ENCODE measurements at regions not wholly inside any gene's neighbourhood (a gene's known extent, or its start where the extent isn't known, plus 50 kb on each side); places are given as distances from the start of the nearest gene placed in this dataset.

DNA sequence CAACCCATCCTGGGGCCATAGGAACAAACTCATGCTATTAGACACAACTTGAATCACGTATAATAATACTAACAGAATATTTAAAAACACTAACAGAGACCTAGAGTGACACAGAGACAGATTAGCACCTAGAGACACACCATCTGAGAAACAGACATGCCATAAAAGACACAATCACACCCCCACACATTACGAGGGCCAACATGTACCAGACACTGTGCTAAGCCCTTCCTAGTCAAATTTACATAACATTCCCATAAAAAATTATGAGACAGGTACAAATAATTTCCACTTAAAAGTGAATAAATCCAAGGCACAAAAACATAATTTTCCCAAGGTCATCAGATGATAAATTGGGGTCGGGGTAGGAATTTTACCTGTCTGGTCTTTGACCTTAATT lies 141.1 kb upstream of the PRSS16 start:
- no peak for DNase-seq (ENCODE audit: low spot score)

DNA sequence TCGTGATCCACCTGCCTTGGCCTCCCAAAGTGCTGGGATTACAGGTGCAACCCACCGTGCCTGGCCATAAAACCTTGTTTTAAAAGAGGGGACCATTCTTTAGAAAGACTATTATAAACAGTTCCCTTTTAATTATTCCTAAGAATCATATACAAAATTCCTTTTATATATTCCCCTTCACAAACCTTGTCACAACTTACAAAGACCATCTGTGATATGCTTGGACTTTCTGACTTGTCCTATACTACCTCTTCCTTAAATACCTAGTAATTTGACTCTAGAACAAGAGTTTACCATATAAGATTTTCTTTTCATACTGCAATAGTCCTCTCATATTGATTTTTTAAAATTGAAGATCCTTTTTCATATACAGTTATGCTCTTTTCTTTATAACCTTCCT lies 135.8 kb upstream of the PRSS16 start:
- DNase-seq (ENCODE audit: low spot score) = no peak

DNA sequence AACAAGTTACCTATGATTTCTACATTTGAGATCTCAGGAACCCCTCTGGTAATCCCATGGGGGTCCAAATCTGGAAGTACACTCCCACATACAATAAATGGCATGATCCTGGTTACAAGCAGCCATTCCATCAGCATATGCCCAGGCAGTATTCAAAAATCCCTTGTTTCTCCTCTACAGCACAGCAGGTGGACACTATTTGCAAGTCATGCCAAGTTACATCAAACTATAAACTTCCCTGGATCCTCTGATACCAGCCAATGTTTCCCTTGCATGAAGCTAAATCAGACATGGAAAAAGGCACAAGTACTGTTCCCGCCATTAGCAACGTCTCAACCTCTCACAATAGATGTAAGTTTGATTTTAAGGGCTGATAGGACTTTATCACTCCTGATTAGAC lies 134.5 kb upstream of the PRSS16 start:
- no peak for DNase-seq (ENCODE audit: low spot score)

DNA sequence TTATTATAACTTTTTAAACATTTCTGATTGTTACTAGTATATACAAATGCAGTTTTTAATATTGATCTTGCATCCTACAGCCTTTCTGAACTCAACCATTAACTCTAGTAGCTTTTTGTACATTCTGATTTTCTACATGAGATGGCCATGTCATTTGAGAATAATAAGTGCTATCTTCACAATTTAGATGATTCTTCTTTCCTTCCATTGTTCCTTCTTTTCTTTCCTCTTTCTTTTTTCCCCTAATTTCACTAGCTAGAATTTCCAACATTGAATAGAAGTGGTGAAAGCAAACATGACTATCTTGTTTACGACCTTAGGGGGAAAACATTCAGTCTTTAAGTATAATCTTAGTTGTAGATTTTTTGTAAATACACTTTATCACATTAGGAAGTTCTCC lies 128.2 kb upstream of the PRSS16 start:
- no peak for DNase-seq (ENCODE audit: low spot score)

DNA sequence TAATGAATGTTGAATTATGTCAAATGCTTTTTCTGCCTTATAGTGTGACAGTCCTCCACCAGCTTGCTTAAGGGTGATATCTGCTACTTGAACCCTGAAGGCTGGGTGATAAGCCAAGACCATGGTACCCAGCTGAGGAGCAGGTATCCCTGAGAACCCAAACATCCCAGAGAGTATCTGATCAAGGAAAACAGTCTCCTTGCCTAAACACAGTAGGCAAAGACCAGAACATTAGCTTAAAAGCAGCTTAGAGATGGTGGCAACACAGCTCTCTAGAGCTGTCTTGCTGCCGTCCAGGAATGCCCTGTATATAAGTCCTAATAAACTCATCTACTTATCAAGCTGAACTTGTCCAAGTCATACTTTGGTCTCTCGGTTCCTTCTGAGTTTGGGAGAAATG lies 127.7 kb upstream of the PRSS16 start:
- no peak for DNase-seq (ENCODE audit: low spot score)

DNA sequence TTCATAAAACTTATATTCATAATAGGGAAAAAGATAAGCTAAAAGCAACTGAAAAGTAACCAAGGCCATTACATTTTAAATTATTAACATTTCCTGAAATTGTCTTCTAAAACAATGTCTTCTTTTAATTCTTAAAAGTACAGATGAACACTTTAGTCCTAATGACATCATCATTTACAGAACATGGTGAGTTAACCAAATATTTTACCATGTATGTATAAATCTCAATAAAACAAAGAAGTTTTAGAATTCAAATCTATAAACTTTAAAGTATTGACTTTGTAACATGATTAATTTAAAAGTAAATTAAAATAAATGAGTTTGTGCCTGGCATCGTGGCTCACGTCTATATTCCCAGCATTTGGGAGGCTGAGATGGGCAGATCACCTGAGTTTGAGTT lies 125.9 kb upstream of the PRSS16 start:
- no peak for DNase-seq (ENCODE audit: low spot score)

DNA sequence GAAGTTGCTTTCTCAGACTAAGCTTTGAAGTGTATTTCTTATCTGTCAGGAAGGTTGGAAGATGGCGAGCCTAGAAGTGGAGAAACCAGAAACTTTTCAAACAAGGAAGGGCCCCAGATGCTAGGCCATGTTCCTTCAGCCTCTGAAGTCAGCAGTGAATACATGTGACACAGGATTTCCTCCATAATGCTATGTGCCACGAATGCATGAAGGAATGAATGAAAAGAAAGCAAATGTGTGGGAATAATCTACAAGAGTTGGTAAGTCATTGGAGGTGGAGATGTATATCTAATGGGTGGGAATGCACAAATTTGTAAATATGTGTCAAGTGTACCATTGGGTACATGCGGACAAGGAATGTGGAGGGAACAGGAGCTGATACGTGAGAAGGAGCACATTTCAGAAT lies 123.2 kb upstream of the PRSS16 start:
- DNase-seq (ENCODE audit: low spot score) = no peak

DNA sequence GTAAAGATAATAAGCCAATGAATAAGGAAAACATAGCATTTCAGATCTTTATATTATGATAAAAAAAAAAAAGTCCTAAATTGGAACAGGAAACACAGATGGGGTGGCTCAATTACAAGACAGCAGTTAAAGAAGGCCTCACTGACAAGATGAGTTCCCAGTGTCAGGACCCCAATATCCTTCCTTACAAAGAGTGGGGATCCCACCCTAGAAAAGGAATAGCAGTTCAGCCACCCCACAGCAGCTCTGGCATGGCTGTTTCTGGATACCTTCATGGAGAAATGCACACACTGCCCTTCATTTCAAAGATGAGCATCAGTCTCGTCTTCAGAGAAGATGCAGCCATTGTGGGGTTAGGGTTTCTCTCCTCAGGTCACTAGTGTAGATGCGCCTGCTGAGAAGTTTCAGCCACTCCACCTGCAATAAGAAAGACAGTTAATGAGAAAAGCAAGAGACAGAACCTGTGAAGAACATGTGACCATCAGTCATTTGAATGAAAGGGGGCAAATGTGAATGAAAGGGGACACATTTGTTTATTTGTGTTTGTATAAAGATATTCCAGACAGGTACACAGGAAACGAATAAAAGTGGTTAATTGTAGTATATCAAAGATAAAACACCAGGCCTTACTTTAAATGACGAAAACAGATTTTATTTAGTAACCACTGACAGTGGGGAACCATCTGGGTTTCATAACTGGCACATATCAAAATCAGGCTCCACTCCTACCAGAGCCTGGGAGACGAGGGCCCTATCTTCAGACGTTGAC lies 121.3 kb upstream of the PRSS16 start:
- DNase-seq (ENCODE audit: low spot score) = peak; percentile 28

DNA sequence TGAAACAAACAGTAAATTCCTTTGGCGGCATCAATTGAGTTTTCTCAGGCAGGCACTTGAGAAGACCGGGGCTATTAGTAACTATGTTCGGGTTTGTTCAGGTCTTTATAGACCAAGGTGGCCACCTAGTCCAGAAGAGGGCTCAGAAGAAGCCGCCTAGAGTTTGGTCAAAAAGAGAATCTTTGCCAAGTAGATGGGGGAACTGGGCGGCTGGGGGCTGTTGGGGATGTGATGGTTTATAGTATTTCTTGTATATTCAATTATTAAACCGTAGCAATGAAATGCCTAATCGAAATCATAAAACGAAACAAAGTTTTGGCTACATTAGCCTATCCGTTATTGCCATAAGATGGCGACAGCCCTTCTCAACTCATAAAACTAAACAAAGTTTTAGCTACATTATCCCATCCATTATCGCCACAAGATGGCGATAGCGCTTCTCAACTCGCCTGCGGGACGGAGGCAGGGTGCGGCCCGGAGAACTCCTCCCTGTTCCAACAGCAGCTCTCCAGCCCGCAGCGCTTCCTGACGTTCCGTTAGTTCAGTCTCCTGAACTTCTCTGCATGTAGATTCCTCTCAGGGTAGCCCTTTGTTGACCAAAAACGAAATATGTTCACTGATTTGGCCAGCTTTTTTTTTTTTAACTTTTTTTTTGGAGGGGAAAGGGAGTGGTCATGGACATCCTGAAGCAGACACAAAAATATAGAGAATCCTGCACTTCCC lies 120.5 kb upstream of the PRSS16 start:
- peak; percentile 93 for DNase-seq (ENCODE audit: low spot score)

DNA sequence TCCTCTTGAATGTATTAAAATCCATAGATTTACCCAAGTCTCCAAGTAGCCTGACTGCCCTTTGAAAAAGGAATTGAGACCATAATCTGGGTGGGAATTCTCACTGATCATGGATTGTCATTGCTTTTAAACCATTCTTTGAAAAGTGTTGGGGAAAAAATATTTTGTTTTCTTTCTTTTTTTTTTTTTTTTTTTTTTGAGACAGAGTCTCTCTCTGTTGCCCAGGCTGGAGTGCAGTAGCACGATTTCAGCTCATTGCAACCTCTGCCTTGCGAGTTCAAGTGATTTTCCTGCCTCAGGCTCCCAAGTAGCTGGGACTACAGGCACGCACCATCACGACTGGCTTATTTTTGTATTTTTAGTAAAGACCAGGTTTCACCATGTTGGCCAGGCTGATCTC lies 119.6 kb upstream of the PRSS16 start:
- DNase-seq (ENCODE audit: low spot score) = peak; percentile 26

DNA sequence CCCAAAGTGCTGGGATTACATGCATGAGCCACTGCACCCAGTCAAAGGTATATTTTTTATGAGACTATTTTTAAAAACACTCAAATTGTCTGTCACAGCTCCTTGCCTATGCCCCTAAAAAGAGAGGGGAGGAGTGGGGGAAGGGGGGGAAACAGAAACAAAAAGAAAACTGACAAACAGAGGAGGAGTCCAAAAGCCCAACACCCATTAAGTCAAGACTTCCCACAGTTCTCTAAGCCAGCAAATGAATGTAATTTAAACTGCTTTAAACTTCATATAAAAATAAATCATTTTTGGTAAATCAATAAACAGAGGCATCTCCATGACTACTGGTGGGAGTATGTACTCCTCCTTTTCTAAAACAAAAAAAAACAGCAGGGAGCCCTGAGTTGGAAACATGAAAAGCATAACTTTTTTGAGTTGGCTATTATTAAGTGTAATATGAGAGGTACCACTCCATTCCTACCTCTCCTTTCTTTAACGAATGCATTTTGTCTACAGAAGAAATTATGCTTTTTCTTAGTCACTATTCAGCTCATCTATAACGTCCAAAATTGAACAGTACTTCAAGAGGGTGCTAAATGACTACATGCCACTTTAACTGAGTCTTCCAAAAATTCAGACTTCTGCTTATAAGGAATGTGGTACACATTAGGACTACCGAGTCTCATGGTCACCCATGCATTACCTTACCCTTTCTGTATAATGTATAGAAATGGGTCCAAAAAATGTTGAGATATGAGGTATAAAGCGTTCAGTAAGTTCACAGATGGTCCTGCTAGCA lies 119.0 kb upstream of the PRSS16 start:
- peak; percentile 48 for DNase-seq (ENCODE audit: low spot score)

DNA sequence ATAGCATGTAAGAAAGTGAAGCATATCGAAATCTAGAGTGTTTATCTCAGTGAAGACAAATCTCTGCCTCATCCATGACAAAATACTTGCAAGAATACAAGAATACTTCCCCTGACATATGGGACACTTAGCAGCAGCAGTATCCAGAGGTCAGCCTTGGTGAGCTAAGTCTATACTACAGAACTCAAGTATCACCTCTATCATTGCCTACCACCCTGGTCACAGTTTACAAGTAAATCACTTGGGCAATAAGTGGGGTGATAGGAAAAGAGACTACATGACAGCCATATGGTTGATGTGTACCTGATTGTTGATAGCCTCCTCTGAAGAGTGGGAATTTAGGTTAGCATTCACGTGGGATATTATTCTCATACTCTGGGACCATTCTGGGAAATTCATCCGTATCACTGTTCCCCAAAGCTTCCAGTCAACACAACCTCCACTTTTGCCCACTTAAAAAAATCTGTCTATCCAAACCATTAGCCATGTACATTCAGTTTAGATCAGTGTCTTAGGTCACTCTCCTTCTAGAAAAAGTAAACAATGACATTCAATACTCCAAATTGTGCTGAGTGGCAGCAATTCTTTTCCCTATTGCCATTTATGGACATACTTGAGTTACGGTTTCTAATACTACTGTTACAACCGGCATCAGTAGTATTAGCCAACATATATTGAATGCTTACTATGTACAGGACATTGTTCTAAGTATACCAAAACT lies 118.2 kb upstream of the PRSS16 start:
- peak; percentile 43 for DNase-seq (ENCODE audit: low spot score)

DNA sequence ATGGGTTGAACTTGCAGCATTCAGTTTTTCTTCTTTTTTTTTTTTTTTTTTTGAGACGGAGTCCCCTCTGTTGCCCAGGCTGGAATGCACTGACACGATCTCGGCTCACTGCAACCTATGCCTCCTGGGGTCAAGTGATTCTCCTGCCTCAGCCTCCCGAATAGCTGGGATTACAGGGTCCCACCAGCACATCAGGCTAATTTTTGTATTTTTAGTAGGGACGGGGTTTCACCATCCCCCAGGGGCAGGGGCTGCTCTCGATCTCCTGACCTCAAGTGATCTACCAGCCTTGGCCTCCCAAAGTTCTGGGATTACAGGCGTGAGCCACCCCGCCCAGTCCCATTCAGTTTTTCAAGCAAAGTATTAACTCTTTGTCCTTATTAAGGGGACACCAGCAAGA lies 117.6 kb upstream of the PRSS16 start:
- DNase-seq (ENCODE audit: low spot score) = peak; percentile 47

DNA sequence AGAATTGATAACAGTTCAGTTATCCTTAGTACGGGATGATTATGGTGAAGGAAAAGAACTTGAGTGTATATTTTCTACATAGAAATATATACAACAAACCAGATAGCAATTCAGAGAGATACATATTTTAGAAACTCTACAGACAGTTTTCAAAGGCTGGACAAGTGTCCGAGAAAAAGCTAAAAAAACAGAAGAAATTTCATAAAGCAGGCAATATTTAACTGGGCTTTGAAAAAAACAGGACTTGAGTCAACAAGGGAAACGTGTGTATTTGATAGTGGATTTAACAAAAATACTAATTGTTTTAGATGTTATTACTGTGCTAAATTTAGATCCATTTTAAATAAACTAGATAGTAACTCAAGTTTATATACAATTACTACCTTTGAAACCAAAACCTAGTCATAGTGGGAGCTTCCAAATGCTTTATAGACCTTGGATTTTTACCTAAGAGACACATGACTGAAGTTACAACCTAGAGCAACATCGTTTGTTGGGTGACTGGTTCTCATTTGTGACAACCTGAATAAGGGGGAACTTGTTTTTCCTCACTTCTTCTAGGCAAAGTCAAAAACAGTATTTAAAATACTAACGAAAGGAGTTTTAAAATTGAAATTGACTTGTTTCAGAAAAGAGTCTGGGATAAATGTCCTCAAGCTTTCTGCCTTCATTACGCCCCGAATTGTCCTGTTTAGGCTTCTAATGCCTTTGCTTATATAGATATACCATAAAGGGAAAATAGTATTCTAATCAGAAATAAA lies 116.7 kb upstream of the PRSS16 start:
- DNase-seq (ENCODE audit: low spot score) = peak; percentile 74

DNA sequence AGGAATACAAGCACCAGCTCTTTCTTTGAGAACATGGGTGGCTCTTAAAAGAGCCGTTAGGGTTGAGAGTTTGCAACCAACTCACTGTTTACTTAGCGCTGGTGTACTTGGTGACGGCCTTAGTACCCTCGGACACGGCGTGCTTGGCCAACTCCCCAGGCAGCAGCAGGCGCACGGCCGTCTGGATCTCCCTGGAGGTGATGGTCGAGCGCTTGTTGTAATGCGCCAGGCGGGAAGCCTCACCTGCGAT lies 115.3 kb upstream of the PRSS16 start:
- peak; percentile 90 for DNase-seq (ENCODE audit: low spot score)

DNA sequence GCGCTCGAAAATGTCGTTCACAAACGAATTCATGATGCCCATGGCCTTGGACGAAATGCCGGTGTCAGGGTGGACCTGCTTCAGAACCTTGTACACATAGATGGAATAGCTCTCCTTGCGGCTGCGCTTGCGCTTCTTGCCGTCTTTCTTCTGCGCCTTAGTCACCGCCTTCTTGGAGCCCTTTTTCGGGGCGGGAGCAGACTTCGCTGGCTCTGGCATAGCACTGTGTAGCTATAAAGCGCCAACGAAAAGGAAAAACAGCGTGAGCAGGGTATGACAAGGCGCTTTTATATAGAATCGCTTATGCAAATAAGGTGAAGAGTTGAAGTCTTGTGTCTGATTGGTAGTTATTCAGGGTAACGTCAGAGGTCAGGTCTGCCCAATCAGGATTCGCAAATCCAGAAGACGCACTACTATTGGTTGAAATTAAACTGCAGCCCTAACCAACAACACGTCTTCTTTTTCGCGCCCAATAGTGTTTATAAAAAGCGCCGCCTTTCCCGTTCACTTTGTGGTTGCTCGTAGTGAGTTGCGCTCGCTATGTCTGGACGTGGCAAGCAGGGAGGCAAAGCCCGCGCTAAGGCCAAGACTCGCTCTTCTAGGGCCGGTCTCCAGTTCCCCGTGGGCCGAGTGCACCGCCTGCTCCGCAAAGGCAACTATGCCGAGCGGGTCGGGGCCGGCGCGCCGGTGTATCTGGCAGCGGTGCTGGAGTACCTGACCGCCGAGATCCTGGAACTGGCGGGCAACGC lies 114.8 kb upstream of the PRSS16 start:
- DNase-seq (ENCODE audit: low spot score) = peak; percentile 100

DNA sequence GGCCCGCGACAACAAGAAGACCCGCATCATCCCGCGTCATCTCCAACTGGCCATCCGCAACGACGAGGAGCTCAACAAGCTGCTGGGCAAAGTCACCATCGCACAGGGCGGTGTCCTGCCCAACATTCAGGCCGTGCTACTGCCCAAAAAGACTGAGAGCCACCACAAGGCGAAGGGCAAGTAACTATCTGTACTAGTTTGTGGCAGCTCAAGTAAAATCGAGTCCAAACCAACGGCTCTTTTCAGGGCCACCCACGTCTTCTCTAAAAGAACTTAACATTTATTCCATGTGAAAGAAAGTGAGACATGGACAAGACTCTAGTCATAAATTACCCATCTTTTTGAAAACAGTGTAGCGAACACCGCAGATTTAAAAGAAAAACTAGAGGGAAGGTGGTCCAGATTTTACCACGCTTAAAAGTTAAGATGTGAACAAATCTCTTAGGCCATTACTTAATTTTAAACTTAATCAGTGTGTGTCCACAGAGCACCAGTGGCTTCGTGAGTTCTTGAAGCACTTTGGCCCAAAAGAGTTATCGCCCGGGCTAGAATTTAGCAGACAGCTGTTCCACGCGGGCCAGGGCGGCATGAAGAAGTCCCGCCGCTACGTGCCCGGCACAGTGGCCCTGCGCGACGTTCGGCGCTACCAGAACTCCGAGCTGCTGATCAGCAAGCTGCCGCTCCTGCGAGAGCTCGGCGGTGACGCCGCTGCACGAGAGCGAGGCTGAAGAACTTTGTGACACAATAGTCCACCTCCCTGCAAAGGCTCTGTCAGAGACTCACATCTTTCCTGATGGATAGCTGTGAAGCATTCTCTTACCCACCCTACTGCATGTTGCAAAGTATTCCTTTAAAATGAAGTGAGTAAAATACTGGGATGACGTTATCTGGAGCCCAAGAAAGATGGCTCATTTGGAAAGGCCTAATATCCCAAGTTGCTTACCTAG lies 113.9 kb upstream of the PRSS16 start:
- DNase-seq (ENCODE audit: low spot score) = peak; percentile 92

DNA sequence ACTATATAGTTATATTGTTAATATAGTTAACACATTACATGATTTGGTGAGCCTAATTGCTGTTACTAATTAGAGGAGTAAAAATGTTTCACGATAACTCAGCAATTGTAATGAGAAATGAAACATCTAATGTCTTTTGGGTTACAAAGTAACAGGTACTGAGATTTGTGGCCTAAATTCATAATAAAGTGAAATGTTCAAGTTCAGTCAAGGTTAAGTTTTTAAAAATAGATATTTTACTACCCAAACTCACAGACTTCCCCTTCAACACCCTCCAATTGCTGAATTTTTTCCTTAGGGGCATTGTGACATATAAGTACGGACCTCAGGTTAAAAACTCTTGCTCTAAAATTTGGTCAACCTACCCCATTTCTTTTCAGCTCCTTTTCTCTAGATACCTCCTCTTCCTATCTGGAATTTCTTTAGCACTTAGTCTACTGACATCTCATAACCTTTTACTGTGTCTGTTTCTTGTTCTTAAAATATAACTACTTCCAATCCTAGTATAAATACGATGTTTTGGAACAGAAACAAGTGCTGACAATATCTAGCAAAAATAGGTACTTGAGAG lies 112.3 kb upstream of the PRSS16 start:
- peak; percentile 30 for DNase-seq (ENCODE audit: low spot score)

DNA sequence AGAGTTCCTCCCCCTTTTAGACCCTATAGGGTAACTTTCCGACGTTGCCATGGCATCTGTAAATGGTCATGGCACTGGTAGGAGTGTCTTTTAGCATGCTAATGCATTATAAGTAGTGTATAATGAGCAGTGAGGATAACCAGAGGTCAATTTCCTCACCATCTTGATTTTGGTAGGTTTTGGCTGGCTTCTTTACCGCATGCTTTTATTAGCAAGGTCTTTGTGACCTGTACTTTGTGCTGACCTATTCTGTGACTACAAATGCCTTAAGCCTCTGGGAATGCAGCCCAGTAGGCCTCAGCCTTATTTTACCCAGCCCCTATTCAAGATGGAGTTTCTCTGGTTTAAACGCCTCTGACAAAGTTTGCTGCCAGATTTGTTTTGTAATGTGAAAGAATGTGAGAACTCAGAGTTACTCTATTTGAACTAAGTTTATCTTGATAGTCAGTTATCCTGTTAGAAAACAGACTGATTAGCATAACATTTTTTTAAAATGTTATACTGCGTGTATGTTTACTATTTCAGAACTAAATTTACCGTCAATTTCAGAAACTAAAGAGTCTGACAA lies 111.3 kb upstream of the PRSS16 start:
- peak; percentile 31 for DNase-seq (ENCODE audit: low spot score)

Measured in NAMALWA (cell line).